NCI-H510A (cell line): ENCODE measurements at regions not wholly inside any gene's neighbourhood (a gene's known extent, or its start where the extent isn't known, plus 50 kb on each side); places are given as distances from the start of the nearest gene placed in this dataset.
A peak's percentile ranks its signal among the peaks of the same experiment; 100 is the strongest.

Experiments
- DNase-seq: peaks from one replicate; lab custom pipeline; 2025; lab: John Stamatoyannopoulos, UW

GRCh38 chr2:150047620-150048222, 439.7 kb downstream of the RND3 start:
- no peak for DNase-seq

GRCh38 chr2:150046810-150047209, 440.7 kb downstream of the RND3 start:
- DNase-seq, result no peak

- no peak for DNase-seq
Measured at GRCh38 chr2:150046211-150046610, 441.3 kb downstream of the RND3 start.

GRCh38 chr2:150045601-150046000, 441.9 kb downstream of the RND3 start:
- DNase-seq, result no peak

GRCh38 chr2:150043172-150043500, 444.3 kb downstream of the RND3 start:
- DNase-seq, result peak; percentile 34

- no peak for DNase-seq
Measured at GRCh38 chr2:150042500-150043171, 444.8 kb downstream of the RND3 start.

- no peak for DNase-seq
Measured at GRCh38 chr2:150041722-150042425, 445.6 kb downstream of the RND3 start.

- no peak for DNase-seq
Measured at GRCh38 chr2:150036622-150037021, 449.0 kb upstream of the MMADHC start.

- no peak for DNase-seq
Measured at GRCh38 chr2:150034665-150035064, 447.1 kb upstream of the MMADHC start.

GRCh38 chr2:150030436-150031190, 443.0 kb upstream of the MMADHC start:
- DNase-seq, result no peak

- DNase-seq, result no peak
Measured at GRCh38 chr2:150028322-150028721, 440.7 kb upstream of the MMADHC start.

- DNase-seq, result no peak
Measured at GRCh38 chr2:150027164-150027563, 439.6 kb upstream of the MMADHC start.

- DNase-seq, result no peak
Measured at GRCh38 chr2:150023663-150024062, 436.1 kb upstream of the MMADHC start.

- DNase-seq, result no peak
Measured at GRCh38 chr2:150023044-150023443, 435.5 kb upstream of the MMADHC start.

- no peak for DNase-seq
Measured at GRCh38 chr2:150020937-150021673, 433.5 kb upstream of the MMADHC start.

GRCh38 chr2:150020221-150020620, 432.6 kb upstream of the MMADHC start:
- DNase-seq, result no peak

GRCh38 chr2:150019063-150019462, 431.5 kb upstream of the MMADHC start:
- no peak for DNase-seq

GRCh38 chr2:150012986-150013385, 425.4 kb upstream of the MMADHC start:
- no peak for DNase-seq

GRCh38 chr2:150011161-150011730, 423.7 kb upstream of the MMADHC start:
- no peak for DNase-seq

- DNase-seq, result no peak
Measured at GRCh38 chr2:150008901-150009300, 421.3 kb upstream of the MMADHC start.

GRCh38 chr2:150007815-150008430, 420.3 kb upstream of the MMADHC start:
- DNase-seq, result no peak
